Fibroblast of the conjunctiva (primary cell): ENCODE measurements at regions not wholly inside any gene's neighbourhood (a gene's known extent, or its start where the extent isn't known, plus 50 kb on each side); places are given as distances from the start of the nearest gene placed in this dataset.

Experiments
- DNase-seq: peaks from one replicate; pipeline ENCODE4 v3.0.0-alpha.2; 2010; ENCODE audit warnings: low read depth

DNA sequence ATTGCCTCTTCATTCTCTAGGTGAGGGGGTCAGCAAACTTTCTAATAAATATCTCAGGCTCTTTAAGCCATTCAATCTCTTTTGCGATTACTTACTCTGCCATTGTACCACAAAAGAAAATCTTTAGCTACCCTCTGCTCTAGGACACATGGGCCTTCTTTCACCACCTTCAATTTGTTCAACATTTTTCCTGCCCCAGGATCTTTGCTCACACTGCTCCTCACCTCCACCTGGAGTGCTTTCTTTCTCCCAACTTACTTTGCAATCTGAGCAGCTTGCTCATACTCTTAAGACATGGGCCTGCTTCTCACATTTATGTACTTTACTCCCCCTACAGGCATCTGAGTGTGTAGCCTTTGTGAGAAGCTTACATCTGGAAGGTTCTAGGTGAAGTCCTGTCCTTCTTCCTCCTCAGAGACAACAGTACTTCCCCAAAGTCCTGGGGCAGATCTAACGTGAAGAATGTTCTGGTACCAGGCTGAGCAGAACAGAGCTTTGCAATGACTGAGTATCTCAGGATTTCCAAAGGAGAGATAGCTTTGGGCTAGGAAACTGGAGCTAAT, 55.0 kb upstream of the PRDM5 start:
- DNase-seq = peak; percentile 51

GRCh38 chr4:120973207-120973606, 50.7 kb upstream of the PRDM5 start:
- DNase-seq = no peak
